ENCODE measurements at regions not wholly inside any gene's neighbourhood (a gene's known extent, or its start where the extent isn't known, plus 50 kb on each side); places are given as distances from the start of the nearest gene placed in this dataset.

DNA sequence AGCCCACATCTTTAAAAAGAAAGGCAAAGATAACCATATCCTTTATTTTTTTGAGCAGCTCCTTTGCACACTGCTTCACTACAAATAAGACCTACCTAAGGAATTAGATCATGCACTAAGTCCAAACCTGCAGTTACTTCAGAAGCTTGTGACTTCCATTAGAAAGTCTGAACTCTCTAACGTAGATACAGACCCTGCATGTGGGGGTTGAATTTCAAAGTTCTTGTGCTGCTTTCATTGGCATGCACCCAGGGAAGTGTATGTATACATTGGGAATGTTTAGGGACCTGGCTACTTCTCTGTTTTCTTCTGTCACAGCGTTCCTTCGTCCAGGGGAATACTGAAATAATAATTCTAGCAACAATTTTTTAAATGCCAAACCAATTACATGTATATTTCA, 185.2 kb upstream of the IL12A start:
- DNase-seq: no peak
- H3K36me3 ChIP-seq: no peaks in the 10 kb centered on the region
- H3K4me3 ChIP-seq: no peak overlapping the region
- intact Hi-C loops (cut with DNase I; ENCODE audit: low total_unique reads): loop anchor here (5.0 kb wide), 1 partner anchor 41 kb away; no protein-coding TSS in a partner anchor
- peak overlapping the region; percentile 42 to 73 (median 62) for H3K27ac ChIP-seq
- H3K9me3 ChIP-seq: no peaks in the 10 kb centered on the region
- H3K4me1 ChIP-seq: peaks cover 0 to 34% (median 11%) of the 10 kb centered on the region in 4 donors
- no peaks in the 10 kb centered on the region for H3K27me3 ChIP-seq
- in situ Hi-C loops (cut with MboI; ENCODE audit: low pct_ligation_motif_present in 1 of 4, low pct_unique_long_range_greater_than_20kb in 1 of 4, low sequenced_read_pairs in 3 of 4): loop anchor here (5.0 to 25.0 kb wide), 4 partner anchors 186 to 966 kb away; no protein-coding TSS in a partner anchor
- 54 to 61% methylated on average over 3 of the region's 3 CpGs for WGBS, 2 donors (ENCODE audit: low coverage in 1 of 2)
- TF ChIP-seq POLR2AphosphoS5 (IDR thresholded peaks at IDR 0.05) (no peak), CTCF (IDR thresholded peaks at IDR 0.05) (no peak), POLR2A (IDR thresholded peaks at IDR 0.05) (no peak), EP300 (IDR thresholded peaks at IDR 0.05; ENCODE audit: low read depth) (no peak)

DNA sequence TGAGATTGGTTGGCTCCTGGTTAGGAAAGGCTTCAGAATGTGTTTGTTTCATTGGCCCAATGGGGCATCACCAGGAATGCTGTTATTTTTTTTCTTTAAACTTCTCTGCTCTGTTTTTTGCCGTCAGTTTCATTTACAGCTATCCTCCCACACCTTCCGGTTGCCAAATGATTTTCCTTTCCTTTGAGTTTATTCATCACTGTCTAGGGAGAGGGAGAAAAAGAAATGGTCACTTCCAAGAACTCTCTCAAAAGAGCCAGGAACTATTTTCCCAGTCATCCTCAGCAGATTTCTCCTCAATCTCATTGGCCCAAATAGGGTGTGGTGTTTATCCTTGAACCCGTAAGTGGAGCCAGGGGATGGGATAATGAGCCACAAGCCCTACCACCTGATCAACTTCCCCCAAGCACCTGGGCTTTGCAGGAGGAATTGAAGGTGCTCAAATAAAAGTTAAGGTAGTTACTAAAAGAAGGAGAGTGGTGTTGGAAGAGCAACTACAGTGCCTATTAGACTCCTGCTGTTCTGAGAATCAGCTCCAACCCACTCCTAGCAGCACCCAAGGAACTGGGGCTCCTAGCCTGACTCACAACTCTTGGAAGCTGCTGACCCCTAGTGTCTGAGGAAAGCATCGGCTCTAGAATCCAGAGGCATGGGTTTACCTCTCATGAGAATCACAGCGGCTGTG, 183.8 kb upstream of the IL12A start:
- intact Hi-C loops (cut with DNase I; ENCODE audit: low total_unique reads) (loop anchor here (1.0 to 5.0 kb wide), 2 partner anchors 43 to 189 kb away; no protein-coding TSS in a partner anchor), in situ Hi-C loops (cut with MboI; ENCODE audit: low pct_ligation_motif_present in 1 of 4, low pct_unique_long_range_greater_than_20kb in 1 of 4, low sequenced_read_pairs in 3 of 4) (loop anchor here (5.0 to 25.0 kb wide), 4 partner anchors 188 to 968 kb away; no protein-coding TSS in a partner anchor)
- Histone ChIP-seq H3K4me3 (no peak overlapping the region), H3K27me3 (no peaks in the 10 kb centered on the region), H3K27ac (peak overlapping the region; percentile 42 to 73 (median 62)), H3K9me3 (no peaks in the 10 kb centered on the region), H3K36me3 (no peaks in the 10 kb centered on the region), H3K4me1 (peaks cover 0 to 25% (median 7%) of the 10 kb centered on the region in 4 donors)
- TF ChIP-seq EP300 (IDR thresholded peaks at IDR 0.05; ENCODE audit: low read depth) (no peak), CTCF (IDR thresholded peaks at IDR 0.05) (peak; percentile 76 to 88 (median 82))
- peak; percentile 73 for DNase-seq
- 11 to 44% methylated on average over 3 to 5 of the region's 5 CpGs for WGBS, 2 donors (ENCODE audit: low coverage in 1 of 2)

GRCh38 chr3:159805411-159805772, 183.2 kb upstream of the IL12A start:
- DNase-seq: no peak
- H3K36me3 ChIP-seq: no peaks in the 10 kb centered on the region
- in situ Hi-C loops (cut with MboI; ENCODE audit: low pct_ligation_motif_present in 1 of 4, low pct_unique_long_range_greater_than_20kb in 1 of 4, low sequenced_read_pairs in 3 of 4): loop anchor here (10.0 to 25.0 kb wide), 3 partner anchors 191 to 968 kb away; no protein-coding TSS in a partner anchor
- no peak for TF ChIP-seq POLR2AphosphoS5 (IDR thresholded peaks at IDR 0.05)
- no peak for TF ChIP-seq POLR2A (IDR thresholded peaks at IDR 0.05)
- no peak for TF ChIP-seq CTCF (IDR thresholded peaks at IDR 0.05)
- no peaks in the 10 kb centered on the region for H3K9me3 ChIP-seq
- intact Hi-C loops (cut with DNase I; ENCODE audit: low total_unique reads): loop anchor here (1.0 kb wide), 1 partner anchor 189 kb away; no protein-coding TSS in a partner anchor
- H3K27me3 ChIP-seq: no peaks in the 10 kb centered on the region
- H3K27ac ChIP-seq: peak overlapping the region in 3 of 4 donors; percentile 55 to 73 (median 69)
- H3K4me3 ChIP-seq: no peak overlapping the region
- H3K4me1 ChIP-seq: peaks cover 0 to 25% (median 7%) of the 10 kb centered on the region in 4 donors
- WGBS, 2 donors (ENCODE audit: low coverage in 1 of 2): 50 to 57% methylated on average over 1 of the region's 1 CpG

DNA sequence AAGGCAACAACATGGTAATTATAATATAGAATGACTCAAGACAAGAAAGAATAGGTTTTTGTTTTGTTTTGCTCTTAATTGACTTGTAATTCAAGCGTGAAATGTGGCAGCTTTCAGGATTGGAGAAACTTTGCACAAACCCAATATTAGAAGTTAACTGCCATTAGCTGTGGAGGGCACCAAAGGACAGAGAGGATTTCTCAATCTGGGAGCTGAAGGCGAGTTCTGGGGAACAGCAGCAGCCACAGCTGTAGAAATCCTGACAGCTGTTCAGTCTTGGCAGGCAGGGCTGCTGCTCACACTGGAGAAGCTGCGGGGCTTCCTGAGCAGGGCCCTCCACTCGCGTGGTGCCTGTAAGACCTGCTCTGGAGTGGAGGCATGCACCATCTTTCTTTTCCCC, 182.2 kb upstream of the IL12A start:
- Histone ChIP-seq H3K36me3 (no peaks in the 10 kb centered on the region), H3K4me1 (peaks cover 0 to 21% (median 7%) of the 10 kb centered on the region in 4 donors), H3K9me3 (no peaks in the 10 kb centered on the region), H3K27ac (peak overlapping the region; percentile 0 to 69 (median 39)), H3K4me3 (no peak overlapping the region), H3K27me3 (no peaks in the 10 kb centered on the region)
- TF ChIP-seq CTCF (IDR thresholded peaks at IDR 0.05): no peak
- TF ChIP-seq POLR2AphosphoS5 (IDR thresholded peaks at IDR 0.05): no peak
- TF ChIP-seq EP300 (IDR thresholded peaks at IDR 0.05; ENCODE audit: low read depth): no peak
- TF ChIP-seq POLR2A (IDR thresholded peaks at IDR 0.05): no peak
- no peak for DNase-seq
- 0 to 74% methylated on average over 1 to 5 of the region's 5 CpGs for WGBS, 2 donors (ENCODE audit: low coverage in 1 of 2)
- in situ Hi-C loops (cut with MboI; ENCODE audit: low pct_ligation_motif_present in 1 of 4, low pct_unique_long_range_greater_than_20kb in 1 of 4, low sequenced_read_pairs in 3 of 4) (loop anchor here (10.0 to 25.0 kb wide), 3 partner anchors 192 to 969 kb away; no protein-coding TSS in a partner anchor), intact Hi-C loops (cut with DNase I; ENCODE audit: low total_unique reads) (no loop called here)
